Body of pancreas (tissue), 4 donors: ENCODE measurements at regions not wholly inside any gene's neighbourhood (a gene's known extent, or its start where the extent isn't known, plus 50 kb on each side); places are given as distances from the start of the nearest gene placed in this dataset.

ENCODE experiments used
- ATAC-seq: fragments of 150-250 bp; one replicate; pipeline ENCODE4 v1.9.1; 2016
- DNase-seq, 4 donors: peaks; one replicate each; pipeline ENCODE4 v3.0.0-alpha.2; 2019
- H3K27ac ChIP-seq, 4 donors: fragments of 200-600 bp; sonication (generic); 1 replicate in 3 of 4; 2 replicates in 1 of 4; pipeline versions ENCODE4 v1.5.1 to v1.6.1; 2016 to 2019; ENCODE audit warnings: mild to moderate bottlenecking in 1 of 4, mixed read lengths in 1 of 4, moderate library complexity in 1 of 4
- H3K27me3 ChIP-seq, 2 donors: fragments of 200-600 bp; sonication (generic); one replicate each; pipeline ENCODE4 v1.6.0; 2016; ENCODE audit warnings: mild to moderate bottlenecking in 1 of 2
- H3K36me3 ChIP-seq, 2 donors: fragments of 200-600 bp; sonication (generic); replicated peaks in 1 of 2; 2 replicates each; pipeline ENCODE4 v1.5.1; 2016; ENCODE audit warnings: low read depth in 2 of 2; ENCODE audit not compliant: insufficient read depth in 1 of 2
- H3K4me1 ChIP-seq: fragments of 200-600 bp; sonication (generic); one replicate; pipeline ENCODE4 v1.6.0; 2016
- H3K4me3 ChIP-seq, 2 donors: fragments of 200-600 bp; sonication (generic); 1 replicate in 1 of 2; 2 replicates in 1 of 2; pipeline ENCODE4 v1.5.1; 2016 to 2019
- H3K9me3 ChIP-seq, 3 donors: fragments of 200-600 bp; sonication (generic); 1 replicate in 2 of 3; 2 replicates in 1 of 3; pipeline ENCODE4 v1.5.1; 2016
- CTCF ChIP-seq, 7 experiments: fragments of 450-650 bp in 4 of 7; fragments of 200-600 bp in 3 of 7; sonication (generic) in 3 of 7; IDR thresholded peaks; one replicate each; pipeline ENCODE4 v1.5.1; 2016 to 2019; ENCODE audit warnings: antibody characterized with exemption in 7 of 7
- POLR2A ChIP-seq, 3 donors: fragments of 450-650 bp; IDR thresholded peaks; one replicate each; pipeline ENCODE4 v1.6.1; 2016; ENCODE audit warnings: antibody characterized with exemption in 3 of 3, mild to moderate bottlenecking in 2 of 3
- WGBS, 2 donors: methylation state at CpG; one replicate each; pipeline ENCODE4 v1.1.5; 2017; 5-methylcytosine and 5-hydroxymethylcytosine counted together
- intact Hi-C: fragments of 100-400 bp; cut with DNase I; formaldehyde crosslinking; loops from one replicate; pipeline ENCODE4 v1.15.1; 2023

GRCh38 chr3:148584438-148584837 is 113.3 kb upstream of the AGTR1 start:
- H3K27ac ChIP-seq = no peak overlapping the region
- H3K9me3 ChIP-seq = no peaks in the 10 kb centered on the region
- H3K27me3 ChIP-seq = no peaks in the 10 kb centered on the region
- H3K36me3 ChIP-seq = no peaks in the 10 kb centered on the region
- H3K4me1 ChIP-seq = no peaks in the 10 kb centered on the region
- DNase-seq (no peak), ATAC-seq (no peak)
- H3K4me3 ChIP-seq = no peak overlapping the region
- intact Hi-C loops = no loop called here
- no peak for TF ChIP-seq POLR2A (IDR thresholded peaks at IDR 0.05)
- no peak for TF ChIP-seq CTCF (IDR thresholded peaks at IDR 0.05)

GRCh38 chr3:148585671-148586379 is 111.9 kb upstream of the AGTR1 start:
- no peak for TF ChIP-seq POLR2A (IDR thresholded peaks at IDR 0.05)
- no peak for TF ChIP-seq CTCF (IDR thresholded peaks at IDR 0.05)
- H3K27me3 ChIP-seq = no peaks in the 10 kb centered on the region
- WGBS, 2 donors = 61 to 62% methylated on average over 5 of the region's 5 CpGs
- DNase-seq (no peak), ATAC-seq (no peak)
- no peak overlapping the region for H3K4me3 ChIP-seq
- intact Hi-C loops = no loop called here
- H3K4me1 ChIP-seq = no peaks in the 10 kb centered on the region
- no peaks in the 10 kb centered on the region for H3K9me3 ChIP-seq
- no peak overlapping the region for H3K27ac ChIP-seq
- no peaks in the 10 kb centered on the region for H3K36me3 ChIP-seq

- no peaks in the 10 kb centered on the region for H3K4me1 ChIP-seq
- intact Hi-C loops = no loop called here
- ATAC-seq (no peak), DNase-seq (no peak)
- H3K9me3 ChIP-seq = no peaks in the 10 kb centered on the region
- WGBS, 2 donors = 86 to 88% methylated on average over 2 of the region's 2 CpGs
- no peak overlapping the region for H3K27ac ChIP-seq
- H3K36me3 ChIP-seq = no peaks in the 10 kb centered on the region
- no peak overlapping the region for H3K4me3 ChIP-seq
- no peak for TF ChIP-seq POLR2A (IDR thresholded peaks at IDR 0.05)
- no peak for TF ChIP-seq CTCF (IDR thresholded peaks at IDR 0.05)
- no peaks in the 10 kb centered on the region for H3K27me3 ChIP-seq
Observed at GRCh38 chr3:148588291-148588690, 109.4 kb upstream of the AGTR1 start.

- Histone ChIP-seq H3K9me3 (no peaks in the 10 kb centered on the region), H3K36me3 (no peaks in the 10 kb centered on the region), H3K4me1 (no peaks in the 10 kb centered on the region), H3K27ac (no peak overlapping the region), H3K4me3 (no peak overlapping the region), H3K27me3 (no peaks in the 10 kb centered on the region)
- 94 to 95% methylated on average over 3 of the region's 3 CpGs for WGBS, 2 donors
- DNase-seq = no peak
- no peak for ATAC-seq
- no peak for TF ChIP-seq CTCF (IDR thresholded peaks at IDR 0.05)
- intact Hi-C loops = no loop called here
Observed at GRCh38 chr3:148591525-148591924, 106.2 kb upstream of the AGTR1 start.

GRCh38 chr3:148598619-148599018 is 99.1 kb upstream of the AGTR1 start:
- no peak for ATAC-seq
- intact Hi-C loops = no loop called here
- WGBS, 2 donors = 92 to 94% methylated on average over 2 of the region's 2 CpGs
- TF ChIP-seq CTCF (IDR thresholded peaks at IDR 0.05) (no peak), POLR2A (IDR thresholded peaks at IDR 0.05) (no peak)
- peaks cover 31% of the 10 kb centered on the region for H3K4me1 ChIP-seq
- no peaks in the 10 kb centered on the region for H3K27me3 ChIP-seq
- no peak for DNase-seq
- H3K27ac ChIP-seq = no peak overlapping the region
- H3K9me3 ChIP-seq = no peaks in the 10 kb centered on the region
- no peaks in the 10 kb centered on the region for H3K36me3 ChIP-seq
- H3K4me3 ChIP-seq = no peak overlapping the region
